Kidney (tissue), 13 donors: ENCODE measurements at regions not wholly inside any gene's neighbourhood (a gene's known extent, or its start where the extent isn't known, plus 50 kb on each side); places are given as distances from the start of the nearest gene placed in this dataset.

Experiments
- DNase-seq, 5 donors: peaks; one replicate each; pipeline ENCODE4 v3.0.0-alpha.2; 2013 to 2020
- FAIRE-seq: peaks from 2 replicates; lab custom pipeline; 2012; peaks lifted over from hg19 to GRCh38; lab: Jason Lieb, UNC
- H3K27ac ChIP-seq, 2 donors: one replicate each; pipeline ENCODE4 v1.7.0; 2013; ENCODE audit warnings: low read depth in 2 of 2, low read length in 2 of 2, inconsistent platforms in 1 of 2
- H3K27me3 ChIP-seq: one replicate; pipeline ENCODE4 v1.7.1; 2013; ENCODE audit warnings: low read length, inconsistent platforms; ENCODE audit not compliant: control insufficient read depth, insufficient read depth
- H3K36me3 ChIP-seq, 3 donors: one replicate each; pipeline versions ENCODE4 v1.7.0 to v1.7.1; 2013; ENCODE audit warnings: low read length in 3 of 3, control low read depth in 1 of 3, inconsistent platforms in 1 of 3; ENCODE audit not compliant: insufficient read depth in 3 of 3, control insufficient read depth in 2 of 3
- H3K4me1 ChIP-seq, 3 donors: one replicate each; pipeline versions ENCODE4 v1.7.0 to v1.7.1; 2013; ENCODE audit warnings: low read length in 3 of 3, inconsistent platforms in 1 of 3, low read depth in 1 of 3; ENCODE audit not compliant: control insufficient read depth in 2 of 3, insufficient read depth in 2 of 3
- H3K4me3 ChIP-seq, 3 donors: one replicate each; pipeline versions ENCODE4 v1.7.0 to v1.8.1; 2013; ENCODE audit warnings: low read length in 3 of 3, control low read depth in 1 of 3, inconsistent platforms in 1 of 3
- H3K9ac ChIP-seq, 3 donors: one replicate each; pipeline versions ENCODE4 v1.7.0 to v1.7.1; 2013; ENCODE audit warnings: low read length in 3 of 3, control low read depth in 1 of 3, inconsistent platforms in 1 of 3
- H3K9me3 ChIP-seq, 3 donors: one replicate each; pipeline versions ENCODE4 v1.7.0 to v1.7.1; 2013; ENCODE audit warnings: low read length in 3 of 3, control low read depth in 1 of 3, inconsistent platforms in 1 of 3; ENCODE audit not compliant: control insufficient read depth in 2 of 3, insufficient read depth in 1 of 3
- intact Hi-C: fragments of 100-400 bp; cut with DNase I; formaldehyde crosslinking; loops from one replicate; pipeline ENCODE4 v1.11.1; 2022
- TF ChIP-seq, protein P1 (sequence below): IDR thresholded peaks from 3 replicates; pipeline ENCODE4 v1.5.1; 2012; ENCODE audit warnings: mild to moderate bottlenecking, moderate library complexity, borderline replicate concordance; ENCODE audit not compliant: insufficient read depth; ENCODE audit errors: extremely low read depth
- donor health status: control.
- donor health status: control.
- donor health status: control.
- donor health status: control.
- donor health status: control.
- donor health status: DM: yes; HTN: yes; CAD: no.
- donor health status: Normal renal cell carcinoma (clear cell type).

DNA sequence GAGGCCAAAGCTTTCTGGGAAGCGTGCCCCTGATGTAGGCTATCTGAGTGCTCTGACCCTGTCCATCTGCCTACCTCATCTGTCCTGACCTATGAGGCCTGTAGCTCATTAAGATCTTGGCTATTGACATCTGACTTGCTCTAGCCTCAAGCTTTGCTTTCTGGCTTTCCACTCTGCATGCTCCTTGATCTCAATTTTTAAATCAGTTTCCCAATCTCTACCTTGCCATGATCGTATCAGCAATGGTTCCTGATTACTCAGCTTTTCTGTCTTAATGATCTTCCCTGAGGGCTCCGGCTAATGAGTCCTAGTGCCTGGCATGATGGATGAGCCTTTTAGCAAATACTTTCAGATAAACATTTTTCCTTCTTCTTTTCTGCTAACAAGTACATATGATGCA lies 262.0 kb downstream of the NDFIP2 start:
- Histone ChIP-seq H3K4me1 (peaks cover 3 to 6% (median 6%) of the 10 kb centered on the region in 3 donors), H3K9me3 (no peaks in the 10 kb centered on the region), H3K36me3 (no peaks in the 10 kb centered on the region), H3K4me3 (no peak overlapping the region), H3K27ac (no peak overlapping the region), H3K27me3 (no peaks in the 10 kb centered on the region), H3K9ac (no peak overlapping the region)
- TF ChIP-seq, protein P1, sequence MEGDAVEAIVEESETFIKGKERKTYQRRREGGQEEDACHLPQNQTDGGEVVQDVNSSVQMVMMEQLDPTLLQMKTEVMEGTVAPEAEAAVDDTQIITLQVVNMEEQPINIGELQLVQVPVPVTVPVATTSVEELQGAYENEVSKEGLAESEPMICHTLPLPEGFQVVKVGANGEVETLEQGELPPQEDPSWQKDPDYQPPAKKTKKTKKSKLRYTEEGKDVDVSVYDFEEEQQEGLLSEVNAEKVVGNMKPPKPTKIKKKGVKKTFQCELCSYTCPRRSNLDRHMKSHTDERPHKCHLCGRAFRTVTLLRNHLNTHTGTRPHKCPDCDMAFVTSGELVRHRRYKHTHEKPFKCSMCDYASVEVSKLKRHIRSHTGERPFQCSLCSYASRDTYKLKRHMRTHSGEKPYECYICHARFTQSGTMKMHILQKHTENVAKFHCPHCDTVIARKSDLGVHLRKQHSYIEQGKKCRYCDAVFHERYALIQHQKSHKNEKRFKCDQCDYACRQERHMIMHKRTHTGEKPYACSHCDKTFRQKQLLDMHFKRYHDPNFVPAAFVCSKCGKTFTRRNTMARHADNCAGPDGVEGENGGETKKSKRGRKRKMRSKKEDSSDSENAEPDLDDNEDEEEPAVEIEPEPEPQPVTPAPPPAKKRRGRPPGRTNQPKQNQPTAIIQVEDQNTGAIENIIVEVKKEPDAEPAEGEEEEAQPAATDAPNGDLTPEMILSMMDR, result no peak
- intact Hi-C loops, result no loop called here
- DNase-seq (no peak), FAIRE-seq (no peak)

- DNase-seq, result peak in 4 of 5 donors; percentile 63 to 87 (median 78)
Observed at GRCh38 chr13:79740991-79741390, 260.0 kb downstream of the NDFIP2 start.

DNA sequence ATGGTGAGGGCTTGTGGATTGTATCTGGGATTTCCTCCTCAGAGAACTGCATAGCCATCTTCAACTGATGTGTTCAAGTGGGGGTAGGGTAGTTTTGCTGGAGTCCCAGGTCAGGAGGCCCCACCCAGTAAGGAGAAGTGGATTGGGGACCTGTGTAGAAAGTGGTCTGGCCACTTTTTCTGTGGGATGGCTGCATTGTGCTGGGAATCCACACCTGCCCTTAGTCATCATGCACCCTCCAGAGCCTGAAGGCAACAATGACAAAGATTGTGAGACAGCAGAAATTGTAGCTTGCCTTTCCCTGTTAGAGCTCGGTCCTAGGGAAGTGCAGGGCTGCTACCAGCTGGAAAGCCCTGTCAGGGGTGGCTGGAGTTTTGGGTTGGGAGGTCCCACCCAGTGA lies 255.4 kb downstream of the NDFIP2 start:
- Histone ChIP-seq H3K4me1 (peaks cover 0 to 5% (median 4%) of the 10 kb centered on the region in 3 donors), H3K27me3 (no peaks in the 10 kb centered on the region), H3K27ac (no peak overlapping the region), H3K9me3 (no peaks in the 10 kb centered on the region), H3K4me3 (no peak overlapping the region), H3K36me3 (no peaks in the 10 kb centered on the region), H3K9ac (no peak overlapping the region)
- intact Hi-C loops, result no loop called here
- DNase-seq, result no peak
- TF ChIP-seq, protein P1, result no peak
- FAIRE-seq, result no peak

More at GRCh38 chr13:79740991-79741390, 260.0 kb downstream of the NDFIP2 start:
- no peaks in the 10 kb centered on the region for H3K27me3 ChIP-seq
- H3K4me1 ChIP-seq, result peaks cover 3 to 6% (median 6%) of the 10 kb centered on the region in 3 donors
- peak overlapping the region in 1 of 3 donors; percentile 17 for H3K4me3 ChIP-seq
- no peak overlapping the region for H3K27ac ChIP-seq
- intact Hi-C loops, result no loop called here
- H3K9me3 ChIP-seq, result no peaks in the 10 kb centered on the region
- TF ChIP-seq, protein P1, result no peak
- no peak overlapping the region for H3K9ac ChIP-seq
- H3K36me3 ChIP-seq, result no peaks in the 10 kb centered on the region
- FAIRE-seq, result no peak

DNA sequence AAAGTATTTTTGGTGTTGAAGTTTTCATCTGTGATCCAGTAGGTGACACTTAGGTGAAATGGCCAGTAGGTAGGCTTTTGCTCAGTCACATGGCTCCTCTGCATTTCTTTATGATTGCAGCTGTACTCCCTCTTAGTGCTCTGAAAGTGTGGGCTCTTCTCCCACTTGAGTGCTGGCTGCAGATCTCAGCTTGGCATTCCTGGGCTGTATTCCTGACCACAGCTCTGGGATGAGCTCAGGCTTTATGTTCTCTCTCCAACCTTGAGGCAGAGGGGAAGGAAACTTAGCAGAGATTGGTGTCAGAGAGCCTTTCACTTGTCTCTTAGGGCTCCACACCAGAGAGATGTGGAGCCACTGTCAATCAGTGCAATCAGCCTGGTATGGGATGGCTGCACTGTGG lies 254.3 kb downstream of the NDFIP2 start:
- TF ChIP-seq, protein P1, result no peak
- DNase-seq (no peak), FAIRE-seq (no peak)
- Histone ChIP-seq H3K4me3 (no peak overlapping the region), H3K9me3 (no peaks in the 10 kb centered on the region), H3K27ac (no peak overlapping the region), H3K36me3 (no peaks in the 10 kb centered on the region), H3K9ac (no peak overlapping the region), H3K27me3 (no peaks in the 10 kb centered on the region), H3K4me1 (peaks cover 0 to 4% (median 0%) of the 10 kb centered on the region in 3 donors)
- intact Hi-C loops, result no loop called here
